ENCODE measurements at regions not wholly inside any gene's neighbourhood (a gene's known extent, or its start where the extent isn't known, plus 50 kb on each side); places are given as distances from the start of the nearest gene placed in this dataset.

DNA sequence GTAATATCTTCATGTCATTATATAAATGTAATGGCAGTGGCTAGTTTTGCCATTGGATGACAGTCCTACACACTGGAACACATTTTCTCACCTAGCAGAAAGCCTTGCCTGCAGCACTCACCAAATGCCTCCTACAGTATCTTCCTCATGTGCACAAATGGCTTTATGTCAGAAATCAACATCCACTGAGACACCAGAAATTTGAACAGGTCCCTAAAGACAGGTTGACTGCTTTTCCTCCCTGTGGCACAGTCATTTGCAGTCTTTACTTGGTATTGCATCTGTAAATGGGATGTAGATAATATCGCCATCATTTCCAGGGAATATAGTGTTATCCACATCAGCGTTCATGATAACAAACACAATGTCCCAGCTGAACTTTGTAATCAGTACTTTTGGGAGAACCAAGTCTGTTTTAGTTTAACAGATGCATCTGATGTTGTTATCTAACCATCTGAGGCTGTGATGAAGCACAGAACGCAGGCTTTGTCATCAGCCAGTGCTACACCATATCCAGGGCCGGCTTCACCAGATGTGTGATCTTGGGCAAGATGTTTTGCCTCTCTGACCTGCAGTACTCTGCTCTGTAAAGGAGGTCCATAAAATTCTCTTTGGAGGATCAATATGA, 83.9 kb upstream of the TAS2R1 start:
- no peak for TF ChIP-seq POLR2A (IDR thresholded peaks at IDR 0.05)
- TF ChIP-seq, protein P1, sequence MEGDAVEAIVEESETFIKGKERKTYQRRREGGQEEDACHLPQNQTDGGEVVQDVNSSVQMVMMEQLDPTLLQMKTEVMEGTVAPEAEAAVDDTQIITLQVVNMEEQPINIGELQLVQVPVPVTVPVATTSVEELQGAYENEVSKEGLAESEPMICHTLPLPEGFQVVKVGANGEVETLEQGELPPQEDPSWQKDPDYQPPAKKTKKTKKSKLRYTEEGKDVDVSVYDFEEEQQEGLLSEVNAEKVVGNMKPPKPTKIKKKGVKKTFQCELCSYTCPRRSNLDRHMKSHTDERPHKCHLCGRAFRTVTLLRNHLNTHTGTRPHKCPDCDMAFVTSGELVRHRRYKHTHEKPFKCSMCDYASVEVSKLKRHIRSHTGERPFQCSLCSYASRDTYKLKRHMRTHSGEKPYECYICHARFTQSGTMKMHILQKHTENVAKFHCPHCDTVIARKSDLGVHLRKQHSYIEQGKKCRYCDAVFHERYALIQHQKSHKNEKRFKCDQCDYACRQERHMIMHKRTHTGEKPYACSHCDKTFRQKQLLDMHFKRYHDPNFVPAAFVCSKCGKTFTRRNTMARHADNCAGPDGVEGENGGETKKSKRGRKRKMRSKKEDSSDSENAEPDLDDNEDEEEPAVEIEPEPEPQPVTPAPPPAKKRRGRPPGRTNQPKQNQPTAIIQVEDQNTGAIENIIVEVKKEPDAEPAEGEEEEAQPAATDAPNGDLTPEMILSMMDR (IDR thresholded peaks at IDR 0.05) = no peak
